Endothelial cell of umbilical vein (primary cell): ENCODE measurements at regions not wholly inside any gene's neighbourhood (a gene's known extent, or its start where the extent isn't known, plus 50 kb on each side); places are given as distances from the start of the nearest gene placed in this dataset.

ENCODE experiments used
- BruUV-seq: library from RNA; stranded (reverse); fragments of 400-500 nt; replicated peaks from 2 replicates; lab custom pipeline; 2021; lab: Mats Ljungman, UMichigan
- CTCF ChIA-PET: fragments of 300-600, 350-600 bp; sonication (Branson Sonifier 250); formaldehyde crosslinking; loops from one replicate; lab custom pipeline; 2021; ENCODE audit warnings: antibody characterized with exemption, inconsistent platforms; lab: Charles Lee
- POLR2A ChIA-PET: fragments of 300-600, 350-600 bp; sonication (Branson Sonifier 250); formaldehyde crosslinking; loops from one replicate; lab custom pipeline; 2021; ENCODE audit warnings: antibody characterized with exemption, inconsistent platforms; lab: Charles Lee
- DNase-seq: peaks from one replicate; pipeline ENCODE4 v3.0.0-alpha.2; 2011; ENCODE audit warnings: low read depth, low spot score
- FAIRE-seq: peaks from 2 replicates; lab custom pipeline; 2011; peaks lifted over from hg19 to GRCh38; lab: Jason Lieb, UNC
- H2AFZ ChIP-seq: 2 replicates; pipeline ENCODE4 v1.6.0; 2012; ENCODE audit warnings: low read depth, low read length, control low read depth, inconsistent platforms
- H3K27ac ChIP-seq: 2 replicates; pipeline ENCODE4 v1.5.1; 2011; ENCODE audit warnings: low read depth, mild to moderate bottlenecking, control low read depth, low read length, moderate library complexity; ENCODE audit not compliant: insufficient read depth
- H3K27me3 ChIP-seq, 2 experiments: 2 replicates each; pipeline versions ENCODE4 v1.6.0 to v1.6.1; 2011; ENCODE audit warnings: low read length in 2 of 2, mixed read lengths in 1 of 2; ENCODE audit not compliant: control insufficient read depth in 2 of 2, insufficient read depth in 2 of 2
- H3K36me3 ChIP-seq, 2 experiments: 2 replicates in 1 of 2; 3 replicates in 1 of 2; pipeline ENCODE4 v1.5.1; 2011; ENCODE audit warnings: low read length in 2 of 2, mild to moderate bottlenecking in 1 of 2, moderate library complexity in 1 of 2; ENCODE audit not compliant: control insufficient read depth in 2 of 2, insufficient read depth in 2 of 2; ENCODE audit errors: extremely low read depth in 1 of 2
- H3K4me1 ChIP-seq: 3 replicates; pipeline ENCODE4 v1.5.1; 2011; ENCODE audit warnings: mild to moderate bottlenecking, low read length; ENCODE audit not compliant: control insufficient read depth, insufficient read depth; ENCODE audit errors: extremely low read depth
- H3K4me2 ChIP-seq: 2 replicates; pipeline ENCODE4 v1.6.1; 2011; ENCODE audit warnings: low read length, control low read depth, mixed read lengths; ENCODE audit not compliant: insufficient read depth
- H3K4me3 ChIP-seq, 3 experiments: fragments of 200-600 bp in 1 of 3; sonication (generic), shearing (Covaris generic) in 1 of 3; replicated peaks in 1 of 3; 2 replicates each; pipeline ENCODE4 v1.5.1; 2011 to 2016; ENCODE audit warnings: control low read depth in 3 of 3, low read length in 3 of 3, mild to moderate bottlenecking in 2 of 3, inconsistent platforms in 1 of 3, low read depth in 1 of 3, moderate library complexity in 1 of 3; ENCODE audit not compliant: insufficient read depth in 1 of 3
- H3K79me2 ChIP-seq: 2 replicates; pipeline ENCODE4 v1.6.0; 2012; ENCODE audit warnings: low read length, inconsistent platforms; ENCODE audit not compliant: control insufficient read depth, insufficient read depth
- H3K9ac ChIP-seq: replicated peaks from 2 replicates; pipeline ENCODE3; 2011; ENCODE audit warnings: low read length, control low read depth; ENCODE audit not compliant: insufficient read depth; ENCODE audit errors: extremely low read depth
- H3K9me1 ChIP-seq: replicated peaks from 3 replicates; pipeline ENCODE4 v1.6.0; 2011; ENCODE audit warnings: mild to moderate bottlenecking, low read length; ENCODE audit not compliant: control insufficient read depth, insufficient read depth; ENCODE audit errors: extremely low read depth
- H3K9me3 ChIP-seq: replicated peaks from 2 replicates; pipeline ENCODE4 v1.5.1; 2012; ENCODE audit warnings: low read length, inconsistent platforms; ENCODE audit not compliant: control insufficient read depth, insufficient read depth
- H4K20me1 ChIP-seq: replicated peaks from 2 replicates; pipeline ENCODE3; 2011; ENCODE audit warnings: mild to moderate bottlenecking, low read length; ENCODE audit not compliant: control insufficient read depth, insufficient read depth; ENCODE audit errors: extremely low read depth
- EZH2 ChIP-seq: IDR thresholded peaks from 2 replicates; pipeline ENCODE4 v1.6.1; 2012; ENCODE audit warnings: borderline replicate concordance, low read depth, mild to moderate bottlenecking, moderate library complexity, low read length, inconsistent platforms; ENCODE audit not compliant: severe bottlenecking
- FOS ChIP-seq: IDR thresholded peaks from 2 replicates; pipeline ENCODE4 v1.6.1; 2011; ENCODE audit warnings: mild to moderate bottlenecking, low read length, moderate library complexity, borderline replicate concordance; ENCODE audit not compliant: insufficient read depth
- GATA2 ChIP-seq: IDR thresholded peaks from 2 replicates; pipeline ENCODE4 v1.7.0; 2011; ENCODE audit warnings: low read depth, mild to moderate bottlenecking, moderate library complexity, mixed read lengths, low read length; ENCODE audit not compliant: insufficient read length, insufficient read depth
- JUN ChIP-seq: IDR thresholded peaks from 2 replicates; pipeline ENCODE4 v1.6.1; 2011; ENCODE audit warnings: borderline replicate concordance, low read depth; ENCODE audit not compliant: insufficient read length, insufficient read depth
- MAX ChIP-seq: IDR thresholded peaks from 2 replicates; pipeline ENCODE4 v1.6.1; 2011; ENCODE audit not compliant: insufficient read depth, insufficient read length
- MYC ChIP-seq: IDR thresholded peaks from one replicate; pipeline ENCODE4 v1.6.1; 2011; ENCODE audit warnings: mild to moderate bottlenecking, low read depth, low read length
- POLR2A ChIP-seq: IDR thresholded peaks from 2 replicates; pipeline ENCODE4 v1.6.1; 2012; ENCODE audit warnings: low read depth, mild to moderate bottlenecking, control low read depth, low read length
- POLR2AphosphoS5 ChIP-seq: IDR thresholded peaks from 2 replicates; pipeline ENCODE4 v1.6.1; 2012; ENCODE audit warnings: low read depth, mild to moderate bottlenecking, control low read depth, low read length, moderate library complexity; ENCODE audit not compliant: insufficient read depth
- dilution Hi-C: fragments of 300-500 bp; cut with MboI; formaldehyde crosslinking; loops from one replicate; pipeline ENCODE4 v1.15.0; 2019; ENCODE audit warnings: low sequenced_read_pairs; ENCODE audit not compliant: extremely low pct_ligation_motif_present
- intact Hi-C: fragments of 100-400 bp; cut with micrococcal nuclease; formaldehyde crosslinking; loops from one replicate; pipeline ENCODE4 v1.10.0; 2022
- TF ChIP-seq, protein P1 (sequence below), 2 donors: IDR thresholded peaks; 1 replicate in 1 of 2; 2 replicates in 1 of 2; pipeline ENCODE4 v1.5.1; 2011; ENCODE audit warnings: low read length in 2 of 2, mild to moderate bottlenecking in 2 of 2, moderate library complexity in 2 of 2, control low read depth in 1 of 2, inconsistent platforms in 1 of 2, low read depth in 1 of 2; ENCODE audit not compliant: insufficient read depth in 1 of 2; ENCODE audit errors: extremely low read depth in 1 of 2

DNA sequence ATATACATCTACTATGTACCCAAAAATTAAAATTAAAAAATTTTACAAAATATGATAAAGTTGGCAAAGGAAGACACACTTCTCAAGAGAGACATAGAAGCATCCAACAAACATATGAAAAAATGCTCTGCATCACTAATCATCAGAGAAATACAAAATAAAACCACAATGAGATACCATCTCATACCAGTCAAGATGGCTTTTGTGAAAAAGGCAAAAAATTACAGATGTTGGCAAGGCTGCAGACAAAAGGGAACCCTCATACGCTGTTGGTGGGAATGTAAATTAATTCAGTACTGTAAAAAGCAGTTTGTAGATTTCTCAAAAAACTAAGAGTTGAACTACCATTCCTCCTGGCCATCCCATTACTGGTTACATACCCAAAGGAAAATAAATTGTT is 581.7 kb upstream of the CCDC54 start:
- DNase-seq (no peak), FAIRE-seq (no peak)
- H3K27me3 ChIP-seq = no peaks in the 10 kb centered on the region
- POLR2A ChIA-PET = no interaction called here
- no peaks in the 10 kb centered on the region for H3K4me1 ChIP-seq
- H4K20me1 ChIP-seq = no peaks in the 10 kb centered on the region
- no peaks in the 10 kb centered on the region for H3K36me3 ChIP-seq
- dilution Hi-C loops = no loop called here
- BruUV-seq = no TSS peak
- H3K79me2 ChIP-seq = no peaks in the 10 kb centered on the region
- H3K4me2 ChIP-seq = no peak overlapping the region
- no peak for TF ChIP-seq GATA2
- no peak for TF ChIP-seq POLR2A
- TF ChIP-seq EZH2 = no peak
- no peak for TF ChIP-seq JUN
- TF ChIP-seq FOS = no peak
- TF ChIP-seq, protein P1, sequence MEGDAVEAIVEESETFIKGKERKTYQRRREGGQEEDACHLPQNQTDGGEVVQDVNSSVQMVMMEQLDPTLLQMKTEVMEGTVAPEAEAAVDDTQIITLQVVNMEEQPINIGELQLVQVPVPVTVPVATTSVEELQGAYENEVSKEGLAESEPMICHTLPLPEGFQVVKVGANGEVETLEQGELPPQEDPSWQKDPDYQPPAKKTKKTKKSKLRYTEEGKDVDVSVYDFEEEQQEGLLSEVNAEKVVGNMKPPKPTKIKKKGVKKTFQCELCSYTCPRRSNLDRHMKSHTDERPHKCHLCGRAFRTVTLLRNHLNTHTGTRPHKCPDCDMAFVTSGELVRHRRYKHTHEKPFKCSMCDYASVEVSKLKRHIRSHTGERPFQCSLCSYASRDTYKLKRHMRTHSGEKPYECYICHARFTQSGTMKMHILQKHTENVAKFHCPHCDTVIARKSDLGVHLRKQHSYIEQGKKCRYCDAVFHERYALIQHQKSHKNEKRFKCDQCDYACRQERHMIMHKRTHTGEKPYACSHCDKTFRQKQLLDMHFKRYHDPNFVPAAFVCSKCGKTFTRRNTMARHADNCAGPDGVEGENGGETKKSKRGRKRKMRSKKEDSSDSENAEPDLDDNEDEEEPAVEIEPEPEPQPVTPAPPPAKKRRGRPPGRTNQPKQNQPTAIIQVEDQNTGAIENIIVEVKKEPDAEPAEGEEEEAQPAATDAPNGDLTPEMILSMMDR (IDR thresholded peaks at IDR 0.05; ENCODE audit: extremely low read depth in 1 of 2, insufficient read depth in 1 of 2, low read depth in 1 of 2, low read length in 2 of 2) = no peak
- no peak for TF ChIP-seq MAX
- TF ChIP-seq POLR2AphosphoS5 = no peak
- TF ChIP-seq MYC = no peak
- H3K9me1 ChIP-seq = no peaks in the 10 kb centered on the region
- no peak overlapping the region for H2AFZ ChIP-seq
- no peak overlapping the region for H3K4me3 ChIP-seq
- CTCF ChIA-PET = no interaction called here
- no peaks in the 10 kb centered on the region for H3K9me3 ChIP-seq
- H3K27ac ChIP-seq = no peak overlapping the region
- no peak overlapping the region for H3K9ac ChIP-seq
- intact Hi-C loops = no loop called here
